Stimulated activated memory B cell treated with anti-CD40 and anti-IgM and Interleukin-4, amounts not matched to agents 10 μg/mL and 1 μg/mL and 100 μg/mL, for 72 hours (primary cell): ENCODE measurements at regions not wholly inside any gene's neighbourhood (a gene's known extent, or its start where the extent isn't known, plus 50 kb on each side); places are given as distances from the start of the nearest gene placed in this dataset.
"Not testable (repeated sequence)": the region's sequence is repeated elsewhere in the genome, so short reads cannot be mapped to it uniquely, and the experiment has no call there.

ENCODE experiments used
- ATAC-seq: fragments of 150-1000 bp; cut with Tn5 transposase; 2 replicates; pipeline ENCODE4 v1.10.0; 2021
- H3K27ac Mint-ChIP-seq: one replicate; pipeline ENCODE4 v1.8.0; 2022; ENCODE audit warnings: mild to moderate bottlenecking, mixed read lengths
- H3K27me3 Mint-ChIP-seq: one replicate; pipeline ENCODE4 v1.8.0; 2022; ENCODE audit warnings: mixed read lengths
- H3K36me3 Mint-ChIP-seq: one replicate; pipeline ENCODE4 v1.8.0; 2022; ENCODE audit warnings: mixed read lengths
- H3K4me1 Mint-ChIP-seq: one replicate; pipeline ENCODE4 v1.8.0; 2022; ENCODE audit warnings: mixed read lengths
- H3K4me3 Mint-ChIP-seq: one replicate; pipeline ENCODE4 v1.8.0; 2022; ENCODE audit warnings: mild to moderate bottlenecking, moderate library complexity, mixed read lengths
- H3K9me3 Mint-ChIP-seq: one replicate; pipeline ENCODE4 v1.8.0; 2022; ENCODE audit warnings: mixed read lengths

- not testable (repeated sequence) for H3K9me3 Mint-ChIP-seq, ATAC-seq, H3K36me3 Mint-ChIP-seq, H3K27ac Mint-ChIP-seq, H3K4me1 Mint-ChIP-seq, H3K4me3 Mint-ChIP-seq
- H3K27me3 Mint-ChIP-seq = peaks cover 40% of the 10 kb centered on the region
These were observed 358.7 kb downstream of the ADGRD1 start for GRCh38 chr12:131312382-131312781.

DNA sequence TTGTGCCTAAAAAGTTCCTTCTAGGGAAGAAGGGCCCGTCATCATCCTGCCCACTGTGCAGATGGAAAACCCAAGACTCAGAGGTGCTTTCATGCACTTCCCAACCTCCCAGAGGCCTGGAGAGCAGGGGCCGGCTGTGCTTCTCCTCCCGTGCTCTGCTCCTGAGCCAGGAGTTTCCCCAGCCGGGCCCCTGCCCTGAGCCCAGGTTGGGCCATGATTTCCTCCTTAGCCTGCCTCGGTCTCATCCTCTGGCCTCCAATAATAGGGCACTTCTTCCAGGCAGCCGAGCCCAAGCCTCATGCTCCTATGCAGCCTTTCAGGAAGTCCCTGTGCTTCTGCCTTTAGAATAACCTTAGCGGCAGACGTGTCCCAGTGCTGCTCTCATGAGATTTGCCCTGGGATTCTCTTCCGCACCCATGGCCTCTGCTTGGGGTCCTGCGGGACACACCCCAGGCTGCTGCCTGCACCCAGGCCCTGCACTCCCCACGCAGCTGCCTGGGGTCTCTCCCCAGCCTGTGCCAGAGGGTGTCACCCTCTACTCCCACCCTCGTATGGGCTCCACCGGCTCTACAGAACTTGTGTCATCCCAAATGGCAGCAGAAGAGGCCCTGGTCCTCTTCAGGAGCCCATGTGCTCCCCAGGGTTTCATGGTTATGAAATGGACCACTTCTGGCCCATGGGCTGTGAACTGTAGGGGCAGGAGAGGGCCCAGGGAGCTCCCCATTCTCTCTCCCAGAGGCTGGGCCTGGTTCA is 359.3 kb downstream of the ADGRD1 start:
- Mint-ChIP-seq H3K36me3 (no peaks in the 10 kb centered on the region), H3K4me3 (no peak overlapping the region), H3K27me3 (peaks cover 40% of the 10 kb centered on the region), H3K4me1 (no peaks in the 10 kb centered on the region), H3K9me3 (peaks cover 9% of the 10 kb centered on the region), H3K27ac (no peak overlapping the region)
- ATAC-seq = no peak

DNA sequence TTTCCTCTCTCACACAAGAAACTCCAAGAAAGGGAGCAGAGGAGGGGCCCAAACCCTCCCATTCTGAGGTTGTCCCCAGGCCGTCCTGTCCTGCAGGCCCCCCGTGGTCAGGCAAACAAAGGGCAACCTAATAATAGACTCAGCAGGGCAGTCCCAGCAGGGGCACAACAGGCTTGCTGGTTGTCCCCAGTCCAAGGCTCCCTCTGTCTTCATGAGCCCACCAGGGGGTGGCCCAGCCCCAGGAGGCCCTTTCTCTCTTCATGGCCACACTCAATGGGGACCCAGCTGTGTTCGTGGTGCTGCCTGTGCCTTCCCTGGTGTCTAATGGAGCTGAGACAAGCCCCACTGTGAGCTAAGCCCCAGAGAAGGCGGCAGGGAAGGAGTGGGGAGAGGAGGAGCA is 359.9 kb downstream of the ADGRD1 start:
- peaks cover 40% of the 10 kb centered on the region for H3K27me3 Mint-ChIP-seq
- H3K9me3 Mint-ChIP-seq = peaks cover 16% of the 10 kb centered on the region
- ATAC-seq = no peak
- H3K4me3 Mint-ChIP-seq = no peak overlapping the region
- no peaks in the 10 kb centered on the region for H3K4me1 Mint-ChIP-seq
- no peaks in the 10 kb centered on the region for H3K36me3 Mint-ChIP-seq
- H3K27ac Mint-ChIP-seq = no peak overlapping the region

DNA sequence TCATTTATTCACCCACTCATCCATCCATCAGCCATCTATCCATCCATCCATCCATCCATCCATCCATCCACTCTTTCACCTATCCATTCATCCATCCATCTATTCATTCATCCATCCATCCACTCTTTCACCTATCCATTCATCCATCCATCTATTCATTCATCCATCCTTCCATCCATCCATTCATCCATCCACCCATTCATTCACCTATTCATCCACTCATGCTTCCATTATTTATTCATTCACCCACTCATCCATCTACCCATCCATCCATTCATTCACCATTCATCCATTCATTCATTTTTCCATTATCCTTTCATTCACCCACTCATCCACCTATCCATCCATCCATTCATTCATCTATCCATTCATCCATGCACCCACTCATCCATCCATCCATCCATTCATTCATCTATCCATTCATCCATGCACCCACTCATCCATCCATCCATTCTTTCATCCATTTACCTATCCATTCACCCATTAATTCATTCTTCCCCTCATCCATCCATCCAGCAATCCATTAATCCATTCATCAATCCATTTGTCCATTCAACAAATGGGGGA is 360.9 kb downstream of the ADGRD1 start:
- Mint-ChIP-seq H3K27me3 (peaks cover 40% of the 10 kb centered on the region), H3K27ac (no peak overlapping the region), H3K36me3 (no peaks in the 10 kb centered on the region), H3K4me3 (no peak overlapping the region), H3K4me1 (no peaks in the 10 kb centered on the region), H3K9me3 (peaks cover 22% of the 10 kb centered on the region)
- ATAC-seq = no peak

DNA sequence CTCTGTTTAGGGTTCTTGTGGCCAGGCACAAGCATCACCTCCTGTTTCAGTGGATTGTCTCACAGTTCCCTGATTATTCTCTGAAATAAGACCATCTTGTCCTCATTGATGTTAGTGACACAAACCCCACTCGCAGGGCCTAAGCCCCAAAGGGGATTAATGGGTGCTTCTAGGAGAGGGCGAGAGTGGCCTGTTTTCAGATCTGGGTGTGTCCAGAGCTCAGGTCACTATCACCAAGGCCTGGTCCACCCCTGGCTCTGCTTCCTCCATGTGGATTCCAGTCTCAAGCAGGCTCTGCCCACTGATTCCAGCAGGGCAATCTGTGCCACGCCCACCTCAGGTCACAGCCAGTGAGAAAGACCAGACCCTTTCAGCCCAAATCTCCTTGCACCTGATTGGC is 361.9 kb downstream of the ADGRD1 start:
- H3K4me3 Mint-ChIP-seq = no peak overlapping the region
- no peak for ATAC-seq
- H3K4me1 Mint-ChIP-seq = no peaks in the 10 kb centered on the region

DNA sequence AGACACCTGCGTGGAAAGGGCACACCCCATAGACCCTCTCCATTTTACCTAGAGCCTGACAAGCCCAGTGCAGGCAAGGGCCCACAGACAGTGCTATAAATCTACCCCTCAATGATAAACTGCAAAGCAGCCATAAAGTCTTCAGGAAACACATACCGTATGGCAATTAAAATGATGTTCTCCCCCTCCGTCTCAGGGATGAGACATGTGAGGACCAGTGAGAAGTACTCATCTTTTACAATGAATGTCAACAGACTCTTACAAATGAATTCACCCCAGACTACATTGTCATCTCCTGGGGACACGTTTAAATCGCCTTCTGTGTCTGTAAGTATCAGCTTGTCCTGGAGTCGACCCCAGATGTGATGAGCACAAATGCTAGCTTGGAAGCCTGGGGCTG is 362.7 kb downstream of the ADGRD1 start:
- H3K4me3 Mint-ChIP-seq = no peak overlapping the region
- no peak overlapping the region for H3K27ac Mint-ChIP-seq
- ATAC-seq = no peak
- no peaks in the 10 kb centered on the region for H3K4me1 Mint-ChIP-seq
- H3K27me3 Mint-ChIP-seq = peaks cover 31% of the 10 kb centered on the region
- peaks cover 24% of the 10 kb centered on the region for H3K9me3 Mint-ChIP-seq
- no peaks in the 10 kb centered on the region for H3K36me3 Mint-ChIP-seq

More for the DNA sequence above, 361.9 kb downstream of the ADGRD1 start:
- peaks cover 22% of the 10 kb centered on the region for H3K9me3 Mint-ChIP-seq
- peaks cover 31% of the 10 kb centered on the region for H3K27me3 Mint-ChIP-seq
- no peaks in the 10 kb centered on the region for H3K36me3 Mint-ChIP-seq
- H3K27ac Mint-ChIP-seq = no peak overlapping the region

GRCh38 chr12:131318045-131318685 is 364.5 kb downstream of the ADGRD1 start:
- Mint-ChIP-seq H3K4me1 (no peaks in the 10 kb centered on the region), H3K27ac (no peak overlapping the region), H3K9me3 (peaks cover 24% of the 10 kb centered on the region), H3K27me3 (peaks cover 19% of the 10 kb centered on the region), H3K4me3 (no peak overlapping the region), H3K36me3 (no peaks in the 10 kb centered on the region)
- no peak for ATAC-seq

- Mint-ChIP-seq H3K4me3 (no peak overlapping the region), H3K36me3 (no peaks in the 10 kb centered on the region), H3K27me3 (peaks cover 8% of the 10 kb centered on the region), H3K4me1 (no peaks in the 10 kb centered on the region), H3K9me3 (peaks cover 22% of the 10 kb centered on the region), H3K27ac (no peak overlapping the region)
- ATAC-seq = no peak
These were observed 368.3 kb downstream of the ADGRD1 start for GRCh38 chr12:131321988-131322387.

DNA sequence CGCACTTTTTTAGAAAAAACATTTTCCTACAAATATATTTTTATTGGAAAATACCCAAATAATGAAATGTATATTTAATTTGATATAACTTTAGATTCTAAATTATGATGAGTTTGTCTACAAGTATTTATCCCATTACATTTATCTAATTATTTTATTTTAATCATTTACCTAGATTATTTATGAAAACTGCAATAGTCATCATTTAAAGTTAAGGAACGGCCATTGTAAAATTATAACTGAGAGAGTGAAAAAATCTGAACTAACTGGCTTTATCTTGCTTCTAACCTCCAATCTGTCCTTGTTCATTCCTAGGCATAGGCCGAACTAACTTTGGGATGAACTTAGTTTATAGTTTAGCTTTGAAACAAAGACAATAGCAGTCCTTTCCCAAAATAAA is 368.8 kb downstream of the ADGRD1 start:
- Mint-ChIP-seq H3K27me3 (peaks cover 12% of the 10 kb centered on the region), H3K9me3 (peaks cover 24% of the 10 kb centered on the region)
- not testable (repeated sequence) for H3K36me3 Mint-ChIP-seq, H3K4me3 Mint-ChIP-seq, H3K4me1 Mint-ChIP-seq, H3K27ac Mint-ChIP-seq, ATAC-seq

- H3K36me3 Mint-ChIP-seq = no peaks in the 10 kb centered on the region
- peaks cover 13% of the 10 kb centered on the region for H3K27me3 Mint-ChIP-seq
- no peak overlapping the region for H3K4me3 Mint-ChIP-seq
- no peak overlapping the region for H3K27ac Mint-ChIP-seq
- ATAC-seq = no peak
- peaks cover 12% of the 10 kb centered on the region for H3K9me3 Mint-ChIP-seq
- H3K4me1 Mint-ChIP-seq = no peaks in the 10 kb centered on the region
These were observed 370.2 kb downstream of the ADGRD1 start for GRCh38 chr12:131323879-131324278.

GRCh38 chr12:131327521-131328488 is 374.1 kb downstream of the ADGRD1 start:
- H3K36me3 Mint-ChIP-seq = no peaks in the 10 kb centered on the region
- H3K4me1 Mint-ChIP-seq = no peaks in the 10 kb centered on the region
- ATAC-seq = peak; percentile 20
- no peak overlapping the region for H3K27ac Mint-ChIP-seq
- H3K9me3 Mint-ChIP-seq = peaks cover 15% of the 10 kb centered on the region
- H3K27me3 Mint-ChIP-seq = peaks cover 29% of the 10 kb centered on the region
- no peak overlapping the region for H3K4me3 Mint-ChIP-seq

GRCh38 chr12:131328861-131329845 is 375.4 kb downstream of the ADGRD1 start:
- ATAC-seq, H3K4me1 Mint-ChIP-seq, H3K27ac Mint-ChIP-seq, H3K36me3 Mint-ChIP-seq, H3K4me3 Mint-ChIP-seq: not testable (repeated sequence)
- H3K27me3 Mint-ChIP-seq = peaks cover 36% of the 10 kb centered on the region
- H3K9me3 Mint-ChIP-seq = peaks cover 15% of the 10 kb centered on the region

DNA sequence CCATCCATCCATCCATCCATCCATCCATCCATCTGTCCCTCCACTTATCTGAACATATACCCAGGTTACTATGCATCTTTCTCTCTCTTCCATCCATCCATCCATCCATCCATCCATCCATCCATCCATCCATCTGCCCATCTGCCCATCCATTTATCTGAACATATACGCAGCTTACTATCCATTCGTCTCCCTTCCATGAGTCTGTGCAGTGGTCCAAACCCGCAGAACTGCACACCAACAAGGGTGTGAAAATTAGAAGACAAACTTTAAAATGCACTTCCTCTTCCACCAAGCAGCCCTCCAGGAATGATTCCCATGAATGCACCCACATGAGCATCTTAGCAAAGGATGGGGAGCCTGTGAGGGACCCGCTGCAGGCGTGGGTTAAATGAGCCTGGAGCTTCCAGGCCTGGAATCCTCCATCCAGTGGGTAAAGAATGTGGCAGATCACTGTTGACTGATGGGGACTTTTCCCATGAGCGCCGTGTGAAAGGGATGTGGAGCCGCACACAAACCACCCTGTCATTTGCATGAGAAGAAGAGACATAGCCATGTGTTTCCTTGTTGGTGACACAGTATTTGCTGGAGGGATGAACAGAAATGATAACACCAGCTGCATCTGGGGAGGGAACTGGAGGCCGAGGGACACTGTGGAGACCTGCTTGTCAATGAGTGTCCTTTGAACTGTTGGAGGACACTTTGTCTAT is 376.6 kb downstream of the ADGRD1 start:
- Mint-ChIP-seq H3K4me3 (no peak overlapping the region), H3K27ac (no peak overlapping the region), H3K9me3 (peaks cover 18% of the 10 kb centered on the region), H3K36me3 (no peaks in the 10 kb centered on the region), H3K4me1 (no peaks in the 10 kb centered on the region), H3K27me3 (peaks cover 36% of the 10 kb centered on the region)
- no peak for ATAC-seq
